GM23248 (cell line): ENCODE measurements at regions not wholly inside any gene's neighbourhood (a gene's known extent, or its start where the extent isn't known, plus 50 kb on each side); places are given as distances from the start of the nearest gene placed in this dataset.

Experiments
- DNase-seq: peaks from one replicate; pipeline ENCODE4 v3.0.0-alpha.2; 2015
- H2AFZ ChIP-seq: fragments of 200-600 bp; sonication (generic); 2 replicates; pipeline ENCODE4 v1.6.1; 2016; ENCODE audit warnings: antibody characterized with exemption
- H3F3A ChIP-seq: fragments of 200-600 bp; sonication (generic); 2 replicates; pipeline ENCODE4 v1.6.1; 2016; ENCODE audit warnings: mild to moderate bottlenecking, antibody characterized with exemption, mixed run types; ENCODE audit not compliant: insufficient read depth
- H3K27ac ChIP-seq: fragments of 200-600 bp; sonication (generic); 2 replicates; pipeline ENCODE4 v1.5.1; 2016; ENCODE audit warnings: mild to moderate bottlenecking
- H3K27me3 ChIP-seq: fragments of 200-600 bp; sonication (generic); replicated peaks from 2 replicates; pipeline ENCODE4 v1.6.1; 2016; ENCODE audit warnings: mild to moderate bottlenecking; ENCODE audit not compliant: insufficient read depth
- H3K36me3 ChIP-seq: fragments of 200-600 bp; sonication (generic); 2 replicates; pipeline ENCODE4 v1.6.1; 2016; ENCODE audit warnings: low read depth, mild to moderate bottlenecking
- H3K4me1 ChIP-seq: fragments of 200-600 bp; sonication (generic); 2 replicates; pipeline ENCODE4 v1.6.1; 2016; ENCODE audit warnings: mild to moderate bottlenecking; ENCODE audit not compliant: insufficient read depth
- H3K4me2 ChIP-seq: fragments of 200-600 bp; sonication (generic); one replicate; pipeline ENCODE4 v1.6.1; 2016; ENCODE audit warnings: mild to moderate bottlenecking; ENCODE audit not compliant: unreplicated experiment
- H3K4me3 ChIP-seq: fragments of 200-600 bp; sonication (generic); 2 replicates; pipeline ENCODE4 v1.5.1; 2016; ENCODE audit warnings: mild to moderate bottlenecking
- H3K79me2 ChIP-seq: fragments of 200-600 bp; sonication (generic); 2 replicates; pipeline ENCODE4 v1.6.1; 2016; ENCODE audit warnings: mild to moderate bottlenecking; ENCODE audit not compliant: insufficient read depth
- H3K9ac ChIP-seq: fragments of 200-600 bp; sonication (generic); 2 replicates; pipeline ENCODE4 v1.6.1; 2016; ENCODE audit warnings: mild to moderate bottlenecking
- H3K9me2 ChIP-seq: fragments of 200-600 bp; sonication (generic); 2 replicates; pipeline ENCODE4 v1.6.1; 2016; ENCODE audit warnings: mixed run types, mild to moderate bottlenecking, moderate library complexity; ENCODE audit not compliant: insufficient read depth
- H3K9me3 ChIP-seq: fragments of 200-600 bp; sonication (generic); one replicate; pipeline ENCODE4 v1.6.1; 2017; ENCODE audit warnings: low read depth
- H4K20me1 ChIP-seq: fragments of 200-600 bp; sonication (generic); 2 replicates; pipeline ENCODE4 v1.6.0; 2016; ENCODE audit not compliant: insufficient read depth
- EZH2 ChIP-seq: fragments of 200-600 bp; sonication (generic); IDR thresholded peaks from 2 replicates; pipeline ENCODE4 v1.6.1; 2018; ENCODE audit warnings: antibody characterized with exemption, mild to moderate bottlenecking; ENCODE audit not compliant: insufficient read depth, poor library complexity, severe bottlenecking
- EZH2phosphoT487 ChIP-seq: fragments of 200-600 bp; sonication (generic); IDR thresholded peaks from 2 replicates; pipeline ENCODE4 v1.6.1; 2018; ENCODE audit warnings: antibody characterized with exemption, moderate library complexity, mild to moderate bottlenecking, low read depth; ENCODE audit not compliant: insufficient read depth
- WGBS, 2 experiments: methylation state at CpG; one replicate each; pipeline ENCODE4 v1.1.6; 2015 to 2017; ENCODE audit warnings: low lambda C conversion rate in 2 of 2, low coverage in 1 of 2; ENCODE audit errors: missing lambda C conversion rate in 2 of 2; 5-methylcytosine and 5-hydroxymethylcytosine counted together
- in situ Hi-C: fragments of 300-500 bp; cut with MboI; formaldehyde crosslinking; loops from 2 replicates; pipeline ENCODE4 v1.15.0; 2020

DNA sequence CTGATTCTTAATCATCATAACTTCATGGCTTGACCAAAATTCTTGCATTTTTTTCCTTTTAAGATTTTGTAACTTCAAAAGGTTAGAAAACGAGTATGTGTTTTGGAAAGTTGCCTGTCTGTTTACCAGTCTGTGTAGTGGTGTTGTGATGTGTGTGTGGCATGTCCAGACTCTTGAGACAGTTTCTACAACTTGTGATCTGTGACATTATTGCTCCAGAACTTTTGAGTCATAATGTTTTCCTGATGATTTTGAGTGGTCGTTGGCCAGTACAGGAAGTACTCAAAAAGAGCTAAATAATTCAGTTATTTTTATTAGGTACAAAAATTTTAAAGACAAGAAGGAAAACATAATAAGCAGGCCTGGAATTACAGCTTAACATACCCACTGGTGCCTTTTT, 229.0 kb upstream of the C2CD4B start:
- H3K9me2 ChIP-seq = no peaks in the 10 kb centered on the region
- peak; percentile 40 for DNase-seq
- no peak overlapping the region for H3K4me3 ChIP-seq
- TF ChIP-seq EZH2 (no peak), EZH2phosphoT487 (no peak)
- peaks cover 95% of the 10 kb centered on the region for H3K79me2 ChIP-seq
- H3K4me1 ChIP-seq = peaks cover 28% of the 10 kb centered on the region
- H3K9me3 ChIP-seq = no peaks in the 10 kb centered on the region
- peak overlapping the region; percentile 8 for H3K4me2 ChIP-seq
- no peaks in the 10 kb centered on the region for H3K27me3 ChIP-seq
- H4K20me1 ChIP-seq = no peaks in the 10 kb centered on the region
- H3K27ac ChIP-seq = no peak overlapping the region
- H3F3A ChIP-seq = no peaks in the 10 kb centered on the region; the same call in none of the 2 replicates
- H3K36me3 ChIP-seq = no peaks in the 10 kb centered on the region
- H3K9ac ChIP-seq = no peak overlapping the region
- no peak overlapping the region for H2AFZ ChIP-seq
- 3 to 6% methylated on average over 2 of the region's 2 CpGs for WGBS, 2 experiments
- in situ Hi-C loops = no loop called here

DNA sequence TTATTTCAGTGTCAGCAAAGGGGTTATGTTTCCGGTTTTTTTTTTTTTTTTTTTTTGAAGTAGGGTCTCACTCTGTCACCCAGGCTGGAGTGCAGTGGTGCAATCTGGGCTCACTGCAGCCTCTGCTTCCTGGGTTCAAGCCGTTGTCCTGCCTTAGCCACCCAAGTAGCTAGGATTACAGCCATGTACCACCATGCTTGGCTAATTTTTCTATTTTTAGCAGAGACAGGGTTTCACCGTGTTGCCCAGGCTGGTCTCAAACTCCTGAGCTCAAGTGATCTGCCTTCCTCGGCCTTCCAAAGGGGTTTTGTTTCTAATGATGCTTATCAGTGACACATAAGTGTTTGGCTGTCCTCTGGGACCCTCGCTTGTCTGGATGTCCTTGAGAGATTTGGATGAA, 235.7 kb upstream of the C2CD4B start:
- TF ChIP-seq EZH2phosphoT487 = no peak
- no peak for TF ChIP-seq EZH2
- Histone ChIP-seq H3K79me2 (peaks cover 96% of the 10 kb centered on the region), H3K27me3 (no peaks in the 10 kb centered on the region), H3K4me1 (peaks cover 21% of the 10 kb centered on the region), H4K20me1 (no peaks in the 10 kb centered on the region), H3K9me3 (no peaks in the 10 kb centered on the region), H3K9me2 (no peaks in the 10 kb centered on the region), H3K36me3 (no peaks in the 10 kb centered on the region), H3K27ac (no peak overlapping the region), H3K4me3 (no peak overlapping the region), H2AFZ (no peak overlapping the region), H3F3A (0 out of 2 replicates have a peak, but pooled peaks cover 7% of the 10 kb centered on the region), H3K9ac (no peak overlapping the region), H3K4me2 (no peak overlapping the region)
- no peak for DNase-seq
- 64 to 79% methylated on average over 5 of the region's 5 CpGs for WGBS, 2 experiments
- in situ Hi-C loops = no loop called here

DNA sequence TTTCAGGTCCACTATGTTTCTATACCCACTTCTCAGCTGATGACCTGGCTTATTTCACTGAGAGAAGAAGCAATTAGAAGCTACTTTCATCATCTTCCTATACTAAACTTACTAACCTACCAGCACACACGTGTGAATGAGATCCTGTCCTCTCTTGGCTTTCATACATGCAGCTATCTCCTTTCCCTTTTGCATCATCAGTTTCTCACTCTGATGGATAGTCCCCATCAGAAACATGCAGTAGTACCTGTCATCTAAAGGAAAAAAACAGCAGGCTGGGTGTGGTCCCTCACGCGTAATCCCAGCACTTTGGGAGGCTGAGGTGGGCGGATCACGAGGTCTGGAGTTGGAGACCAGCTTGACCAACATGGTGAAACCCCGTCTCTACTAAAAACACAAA, 237.6 kb upstream of the C2CD4B start:
- Histone ChIP-seq H3K27me3 (no peaks in the 10 kb centered on the region), H2AFZ (no peak overlapping the region), H3F3A (0 out of 2 replicates have a peak, but pooled peaks cover 7% of the 10 kb centered on the region), H3K36me3 (no peaks in the 10 kb centered on the region), H4K20me1 (no peaks in the 10 kb centered on the region), H3K27ac (peak overlapping the region; percentile 12; the same call in 1 of the 2 replicates), H3K4me2 (peak overlapping the region; percentile 42), H3K79me2 (peaks cover 94% of the 10 kb centered on the region), H3K9me3 (no peaks in the 10 kb centered on the region), H3K9ac (no peak overlapping the region), H3K4me3 (no peak overlapping the region), H3K4me1 (peaks cover 21% of the 10 kb centered on the region), H3K9me2 (no peaks in the 10 kb centered on the region)
- in situ Hi-C loops = no loop called here
- DNase-seq = no peak
- no peak for TF ChIP-seq EZH2
- no peak for TF ChIP-seq EZH2phosphoT487
- 90 to 94% methylated on average over 6 of the region's 6 CpGs for WGBS, 2 experiments

DNA sequence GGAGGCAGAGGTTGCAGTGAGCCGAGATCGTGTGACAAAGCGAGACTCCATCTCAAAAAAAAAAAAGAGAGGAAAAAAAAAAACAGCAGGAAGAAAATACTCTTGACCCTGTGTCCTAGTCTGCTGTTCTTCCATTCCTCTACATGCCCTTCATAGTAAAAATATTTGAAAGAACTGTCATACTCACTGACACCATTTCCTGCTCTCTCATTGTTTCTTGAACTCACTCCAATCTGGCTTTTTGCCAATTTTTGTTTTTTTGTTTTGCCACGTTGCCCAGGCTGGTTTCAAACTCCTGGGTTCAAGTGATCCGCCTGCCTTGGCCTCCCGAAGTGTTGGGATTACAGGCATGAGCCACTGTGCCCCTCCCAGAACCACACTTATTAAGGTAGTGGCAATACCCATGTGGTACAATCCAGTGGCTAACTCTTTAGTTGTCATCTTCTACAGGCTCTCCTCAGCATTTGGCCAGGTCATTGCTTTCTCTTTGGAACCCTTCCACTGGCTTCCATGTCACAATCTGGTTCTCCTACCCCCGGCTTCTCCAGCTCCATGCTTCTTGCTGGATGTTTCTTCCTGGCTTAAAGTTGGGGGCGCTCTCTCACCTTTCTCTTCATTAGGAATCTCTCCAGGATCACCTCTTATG, 238.2 kb upstream of the C2CD4B start:
- H3K9me3 ChIP-seq = no peaks in the 10 kb centered on the region
- H3K4me3 ChIP-seq = no peak overlapping the region
- peaks cover 21% of the 10 kb centered on the region for H3K4me1 ChIP-seq
- H2AFZ ChIP-seq = no peak overlapping the region
- H3K27me3 ChIP-seq = no peaks in the 10 kb centered on the region
- no peaks in the 10 kb centered on the region for H3K9me2 ChIP-seq
- H4K20me1 ChIP-seq = no peaks in the 10 kb centered on the region
- TF ChIP-seq EZH2 (no peak), EZH2phosphoT487 (no peak)
- WGBS, 2 experiments = 47 to 53% methylated on average over 6 to 8 of the region's 8 CpGs
- peak; percentile 78 for DNase-seq
- in situ Hi-C loops = no loop called here
- no peak overlapping the region for H3K9ac ChIP-seq
- 0 out of 2 replicates have a peak, but pooled peaks cover 7% of the 10 kb centered on the region for H3F3A ChIP-seq
- H3K36me3 ChIP-seq = no peaks in the 10 kb centered on the region
- H3K79me2 ChIP-seq = peaks cover 93% of the 10 kb centered on the region
- peak overlapping the region; percentile 43 for H3K27ac ChIP-seq
- H3K4me2 ChIP-seq = peak overlapping the region; percentile 42
